Stimulated activated CD4-positive, alpha-beta T cell treated with anti-CD3 and anti-CD28 coated beads, Interleukin-1b, Interleukin-23, amount 100 ng/mL, for 24 hours (primary cell): ENCODE measurements at regions not wholly inside any gene's neighbourhood (a gene's known extent, or its start where the extent isn't known, plus 50 kb on each side); places are given as distances from the start of the nearest gene placed in this dataset.
"Not testable (repeated sequence)": the region's sequence is repeated elsewhere in the genome, so short reads cannot be mapped to it uniquely, and the experiment has no call there.

Source experiments
- DNase-seq, 4 experiments: peaks; one replicate each; pipeline ENCODE4 v3.0.0-alpha.2; 2020; ENCODE audit warnings: low read depth in 4 of 4, low spot score in 1 of 4

- not testable (repeated sequence) for DNase-seq
Measured at GRCh38 chr17:13659051-13659450, 57.3 kb upstream of the HS3ST3A1 start.

- no peak for DNase-seq
Measured at GRCh38 chr17:13665872-13666635, 64.3 kb upstream of the HS3ST3A1 start.

GRCh38 chr17:13671341-13671740 lies 69.6 kb upstream of the HS3ST3A1 start:
- no peak for DNase-seq

- DNase-seq: peak in 1 of 4 experiments; percentile 4
Measured at GRCh38 chr17:13671771-13672170, 70.0 kb upstream of the HS3ST3A1 start.

- DNase-seq: no peak
Measured at GRCh38 chr17:13678361-13678760, 76.6 kb upstream of the HS3ST3A1 start.

- DNase-seq: no peak
Measured at GRCh38 chr17:13678841-13679240, 77.1 kb upstream of the HS3ST3A1 start.

- no peak for DNase-seq
Measured at GRCh38 chr17:13688716-13689115, 87.0 kb upstream of the HS3ST3A1 start.

GRCh38 chr17:13690806-13691205 lies 89.1 kb upstream of the HS3ST3A1 start:
- DNase-seq: no peak

- DNase-seq: no peak
Measured at GRCh38 chr17:13694934-13695333, 93.2 kb upstream of the HS3ST3A1 start.

GRCh38 chr17:13698832-13699231 lies 97.1 kb upstream of the HS3ST3A1 start:
- DNase-seq: no peak

- DNase-seq: no peak
Measured at GRCh38 chr17:13699261-13699660, 97.5 kb upstream of the HS3ST3A1 start.

GRCh38 chr17:13702266-13702665 lies 100.5 kb upstream of the HS3ST3A1 start:
- DNase-seq: no peak

GRCh38 chr17:13704333-13704732 lies 102.6 kb upstream of the HS3ST3A1 start:
- DNase-seq: no peak

GRCh38 chr17:13705221-13705620 lies 103.5 kb upstream of the HS3ST3A1 start:
- DNase-seq: no peak

GRCh38 chr17:13721705-13722104 lies 120.0 kb upstream of the HS3ST3A1 start:
- no peak for DNase-seq

GRCh38 chr17:13725288-13725990 lies 123.7 kb upstream of the HS3ST3A1 start:
- DNase-seq: no peak

- DNase-seq: no peak
Measured at GRCh38 chr17:13727441-13728171, 125.9 kb upstream of the HS3ST3A1 start.

- DNase-seq: no peak
Measured at GRCh38 chr17:13728781-13729180, 127.1 kb upstream of the HS3ST3A1 start.

- DNase-seq: no peak
Measured at GRCh38 chr17:13729466-13730134, 127.9 kb upstream of the HS3ST3A1 start.

- no peak for DNase-seq
Measured at GRCh38 chr17:13734880-13735279, 133.2 kb upstream of the HS3ST3A1 start.

- no peak for DNase-seq
Measured at GRCh38 chr17:13735444-13735843, 133.7 kb upstream of the HS3ST3A1 start.
